NCI-H2227 treated with DMSO at 0.1 percent for 48 hours (cell line): ENCODE measurements at regions not wholly inside any gene's neighbourhood (a gene's known extent, or its start where the extent isn't known, plus 50 kb on each side); places are given as distances from the start of the nearest gene placed in this dataset.

Source experiments
- DNase-seq: peaks from one replicate; lab custom pipeline; 2025; lab: John Stamatoyannopoulos, UW

DNA sequence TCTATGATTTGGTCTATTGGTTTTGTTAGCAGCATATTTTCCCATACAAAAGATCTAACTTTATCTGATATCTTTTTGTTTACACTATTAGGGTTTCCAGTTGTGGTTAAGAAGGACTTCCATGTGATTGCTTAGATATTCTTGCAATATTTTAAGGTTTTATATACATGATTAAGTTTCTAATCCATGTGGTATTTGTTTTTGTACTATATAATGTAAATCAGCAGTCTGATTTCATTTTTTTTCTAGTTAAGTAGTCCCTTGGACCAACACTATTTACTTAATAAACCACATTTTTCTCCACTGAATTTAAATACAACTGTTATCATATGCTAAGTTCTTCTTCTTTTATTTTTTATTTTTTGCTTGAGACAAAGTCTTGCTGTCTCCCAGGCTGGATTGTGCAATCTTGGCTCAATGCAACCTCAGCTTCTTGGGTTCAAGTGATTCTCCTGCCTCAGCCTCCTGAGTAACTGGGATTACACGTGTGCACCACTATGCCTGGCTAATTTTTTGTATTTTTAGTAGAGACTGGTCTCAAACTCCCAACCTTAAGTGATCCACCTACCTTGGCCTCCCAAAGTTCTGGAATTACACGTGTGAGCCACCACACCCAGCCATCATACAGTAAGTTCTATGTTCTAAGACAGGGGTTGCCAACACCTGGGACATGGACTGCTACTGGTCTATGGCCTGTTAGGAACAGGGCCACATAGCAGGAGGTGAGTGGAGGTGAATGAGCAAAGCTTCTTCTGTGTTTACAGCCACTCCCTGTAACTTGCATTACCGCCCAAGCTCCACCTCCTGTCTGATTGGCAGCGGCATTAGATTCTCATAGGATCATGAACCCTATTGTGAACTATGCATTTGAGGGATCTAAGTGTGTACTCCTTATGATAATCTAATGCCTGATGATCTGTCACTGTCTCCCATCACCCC lies 58.5 kb upstream of the RAB27B start:
- DNase-seq: no peak

DNA sequence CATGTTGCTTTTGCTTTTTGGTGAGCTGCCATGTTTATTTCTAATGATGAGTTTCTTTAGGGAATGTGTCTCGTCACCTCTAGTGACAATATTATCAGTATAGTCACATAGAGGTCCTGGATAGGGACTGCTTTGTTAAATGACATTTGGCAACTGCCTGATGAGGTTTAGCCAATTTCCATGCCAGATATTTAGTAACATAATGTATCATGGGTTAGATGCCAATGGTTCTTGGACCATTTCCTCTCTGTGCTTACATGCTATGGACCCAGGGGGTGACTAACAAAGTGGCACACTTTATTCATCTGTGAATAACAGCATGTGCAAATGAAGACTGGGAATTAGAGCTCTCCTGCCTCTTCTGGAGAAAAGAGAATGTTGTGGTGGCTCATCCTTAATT lies 56.2 kb upstream of the RAB27B start:
- no peak for DNase-seq

- no peak for DNase-seq
These were observed 53.9 kb upstream of the RAB27B start for GRCh38 chr18:54774423-54774822.

- DNase-seq: no peak
These were observed 53.2 kb upstream of the RAB27B start for GRCh38 chr18:54774981-54775665.

DNA sequence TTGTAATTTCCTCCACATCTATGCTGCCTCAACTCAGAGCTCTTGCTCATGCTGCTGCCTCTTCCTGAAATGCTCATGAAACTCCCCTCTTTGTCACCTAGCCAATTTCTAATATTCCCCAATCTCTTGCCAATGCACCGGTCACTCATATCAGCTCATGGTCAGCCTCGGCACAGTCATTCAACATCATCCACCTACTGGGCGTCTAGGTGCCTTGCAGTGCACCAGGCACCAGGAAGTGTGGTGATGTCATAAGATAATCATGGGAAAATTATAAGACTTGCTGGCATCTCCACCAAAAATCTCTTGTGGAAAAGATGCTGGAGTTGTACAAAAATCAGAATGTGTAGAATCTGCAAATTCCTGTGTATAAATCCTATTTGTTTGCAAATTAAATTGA lies 52.6 kb upstream of the RAB27B start:
- no peak for DNase-seq

DNA sequence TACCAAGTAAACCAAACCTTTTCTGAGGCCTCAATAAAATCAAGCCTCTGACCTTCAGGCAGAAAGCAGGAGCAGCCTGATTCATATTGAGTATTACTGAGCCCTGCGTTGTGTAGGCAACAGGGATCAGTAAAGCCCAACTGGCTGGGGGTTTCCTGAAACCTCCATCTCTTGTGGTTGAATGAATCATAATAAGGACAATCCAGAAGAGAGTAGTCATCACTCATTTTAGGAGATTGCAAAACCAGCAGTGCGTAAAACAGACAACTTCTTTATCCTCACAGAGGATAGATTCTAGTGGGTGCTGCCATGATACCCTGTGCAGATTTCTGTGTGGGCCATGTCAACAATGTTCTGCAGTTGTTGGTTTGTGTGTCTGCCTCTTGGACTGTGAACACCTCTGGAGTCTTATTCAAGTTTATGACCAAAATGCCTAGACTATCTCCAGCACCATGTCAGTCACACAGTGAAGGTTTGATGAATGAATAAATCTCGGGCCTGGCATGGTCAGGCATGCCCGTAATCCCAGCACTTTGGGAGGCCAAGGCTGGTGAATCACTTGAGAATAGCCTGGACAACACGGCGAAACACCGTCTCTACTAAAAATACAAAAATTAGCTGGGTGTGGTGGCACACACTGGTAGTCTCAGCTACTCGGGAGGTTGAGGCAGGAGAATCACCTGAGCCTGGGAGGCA lies 51.8 kb upstream of the RAB27B start:
- no peak for DNase-seq

DNA sequence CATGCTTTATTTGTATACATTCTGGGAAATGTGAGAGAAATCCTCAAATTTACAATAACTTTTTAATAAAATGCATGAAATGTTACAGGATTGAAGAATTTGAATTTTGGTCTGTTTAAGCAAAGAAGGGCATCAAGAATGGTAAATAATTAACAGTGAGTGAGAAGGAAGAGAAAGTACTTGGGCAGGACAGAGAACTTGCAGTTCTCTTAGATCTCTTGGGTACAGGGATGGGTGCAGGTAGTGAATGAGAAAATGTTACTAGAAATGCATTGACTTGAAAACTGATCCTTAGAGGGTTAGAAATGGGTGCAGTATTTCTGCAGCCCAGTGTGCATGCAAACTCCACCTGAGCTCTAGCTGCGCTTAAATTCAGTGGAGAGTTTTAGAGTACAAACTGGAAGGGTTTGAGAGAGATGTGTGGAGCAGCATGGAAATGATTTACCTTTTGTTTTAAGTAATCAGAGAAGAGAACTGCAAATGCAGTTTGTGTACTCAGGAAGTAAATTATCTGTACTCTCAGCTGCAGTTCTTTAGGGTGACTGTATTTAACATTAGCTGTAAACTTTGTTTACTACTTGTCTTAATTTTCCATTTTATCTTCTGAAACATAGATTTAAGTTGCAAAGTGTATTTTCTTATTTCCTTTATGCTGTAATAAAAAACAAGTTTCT lies 51.0 kb upstream of the RAB27B start:
- DNase-seq: no peak

DNA sequence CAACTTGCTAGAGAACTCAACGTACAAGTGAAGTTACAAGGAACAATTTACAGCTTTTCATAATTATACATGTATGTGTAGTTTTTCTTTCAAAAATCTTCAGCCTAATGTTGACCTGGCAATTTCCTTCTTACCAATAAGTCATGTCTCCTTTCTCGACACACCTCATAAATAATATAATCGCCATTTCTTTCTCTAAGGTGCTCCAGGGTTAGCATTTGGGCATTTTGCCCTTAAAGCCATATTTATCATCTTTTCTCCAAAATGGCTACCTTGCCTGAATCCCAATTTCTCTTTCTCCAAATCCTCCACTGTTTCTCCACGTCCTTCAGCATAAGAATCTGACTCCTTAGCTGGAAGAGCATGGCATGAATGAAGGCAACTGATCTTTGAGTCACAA lies 50.3 kb upstream of the RAB27B start:
- no peak for DNase-seq
